ENCODE measurements at regions not wholly inside any gene's neighbourhood (a gene's known extent, or its start where the extent isn't known, plus 50 kb on each side); places are given as distances from the start of the nearest gene placed in this dataset.

DNA sequence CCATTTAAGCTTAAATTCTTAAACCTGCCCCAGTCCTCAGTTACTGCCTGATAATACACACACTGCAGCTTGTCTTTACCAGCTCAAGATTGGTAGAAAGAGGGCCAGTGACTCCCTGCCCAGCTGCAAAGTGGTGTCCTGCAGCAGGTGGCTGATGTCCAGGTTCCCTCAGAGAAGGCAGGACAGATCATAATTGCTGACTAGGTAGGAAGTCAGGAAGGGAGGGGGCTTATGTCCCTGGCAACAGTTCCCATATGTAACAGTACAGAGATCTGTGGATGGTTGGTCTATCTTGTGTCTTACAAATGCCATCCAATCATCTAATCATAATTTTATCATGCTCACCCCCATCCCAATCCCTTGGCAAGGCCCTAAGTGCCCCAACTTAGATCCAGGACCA, 492.1 kb upstream of the PPP2R3A start:
- no peak overlapping the region for H3K4me3 ChIP-seq (ENCODE audit: severe bottlenecking)
- no peak overlapping the region for H3K27ac ChIP-seq (ENCODE audit: poor library complexity, severe bottlenecking)
- H3K27me3 ChIP-seq (ENCODE audit: insufficient read depth, poor library complexity, severe bottlenecking) = no peaks in the 10 kb centered on the region
- H3K4me1 ChIP-seq (ENCODE audit: insufficient read depth, poor library complexity, severe bottlenecking) = no peaks in the 10 kb centered on the region
- no peak for TF ChIP-seq CTCF (IDR thresholded peaks at IDR 0.05; ENCODE audit: poor library complexity, severe bottlenecking)
- H3K36me3 ChIP-seq (ENCODE audit: low read depth) = no peaks in the 10 kb centered on the region
- ATAC-seq (ENCODE audit: low read depth) (no peak), DNase-seq (ENCODE audit: low spot score) (no peak)
- no peaks in the 10 kb centered on the region for H3K9me3 ChIP-seq (ENCODE audit: severe bottlenecking)

DNA sequence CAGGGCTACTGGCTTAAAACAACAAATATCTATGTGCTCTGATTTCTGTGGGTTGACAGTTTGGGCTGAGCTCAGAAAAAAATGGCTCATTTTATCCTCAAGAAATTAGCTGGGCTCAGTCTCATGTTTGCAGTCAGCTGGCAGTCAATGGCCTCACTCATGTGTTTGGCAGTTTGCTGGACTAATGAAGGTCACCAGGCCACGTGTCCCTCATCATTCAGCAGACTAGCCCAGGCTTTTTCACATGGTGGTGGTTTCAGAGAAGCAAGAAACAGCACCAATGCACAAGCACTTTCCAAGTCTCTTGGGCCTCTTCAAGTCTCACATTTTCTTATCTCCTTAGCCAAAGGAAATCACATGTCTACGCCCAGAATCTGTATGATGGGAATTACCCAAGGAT, 478.3 kb upstream of the PPP2R3A start:
- DNase-seq (ENCODE audit: low spot score) = no peak
- H3K4me1 ChIP-seq (ENCODE audit: insufficient read depth, poor library complexity, severe bottlenecking) = no peaks in the 10 kb centered on the region
- no peak overlapping the region for H3K27ac ChIP-seq (ENCODE audit: poor library complexity, severe bottlenecking)
- H3K36me3 ChIP-seq (ENCODE audit: low read depth) = no peaks in the 10 kb centered on the region
- TF ChIP-seq CTCF (IDR thresholded peaks at IDR 0.05; ENCODE audit: poor library complexity, severe bottlenecking) = no peak
- no peak overlapping the region for H3K4me3 ChIP-seq (ENCODE audit: severe bottlenecking)
- no peak for ATAC-seq (ENCODE audit: low read depth)
- H3K27me3 ChIP-seq (ENCODE audit: insufficient read depth, poor library complexity, severe bottlenecking) = no peaks in the 10 kb centered on the region
- no peaks in the 10 kb centered on the region for H3K9me3 ChIP-seq (ENCODE audit: severe bottlenecking)

DNA sequence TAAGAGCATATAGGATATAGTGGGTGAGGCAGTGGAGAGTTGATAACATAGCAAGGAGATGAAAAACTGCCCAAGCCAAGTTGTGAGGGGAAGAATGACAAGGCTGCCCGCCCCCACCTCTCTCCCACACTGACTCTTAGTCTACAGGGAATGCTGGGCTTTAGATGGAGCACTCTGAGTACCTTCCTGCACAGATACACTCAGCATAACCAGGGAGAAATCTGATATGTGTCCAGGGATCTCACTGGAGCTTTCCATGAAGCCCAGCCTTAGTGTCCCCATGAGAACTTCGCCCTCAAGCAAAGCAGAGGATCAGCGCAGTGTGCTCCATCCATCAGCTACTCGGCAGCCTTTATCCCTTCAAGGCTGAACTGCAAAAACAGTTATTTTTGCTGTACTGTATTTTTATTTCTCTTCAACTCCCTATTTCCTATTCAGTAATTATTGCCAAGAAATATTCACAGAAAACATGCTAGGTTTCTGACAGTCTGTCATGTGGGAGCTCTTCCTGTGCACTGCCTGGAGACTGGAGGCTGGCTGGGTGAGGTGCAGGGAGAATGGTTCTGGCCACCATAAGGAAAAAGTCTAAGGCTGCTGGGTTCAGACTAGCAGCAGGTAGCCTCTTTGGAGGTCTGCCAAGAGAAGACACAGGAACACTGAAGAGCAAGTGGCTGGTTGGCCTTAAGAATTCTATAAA, 475.2 kb upstream of the PPP2R3A start:
- Histone ChIP-seq H3K9me3 (ENCODE audit: severe bottlenecking) (no peaks in the 10 kb centered on the region), H3K27me3 (ENCODE audit: insufficient read depth, poor library complexity, severe bottlenecking) (peaks cover 1% of the 10 kb centered on the region), H3K4me3 (ENCODE audit: severe bottlenecking) (no peak overlapping the region), H3K4me1 (ENCODE audit: insufficient read depth, poor library complexity, severe bottlenecking) (no peaks in the 10 kb centered on the region), H3K27ac (ENCODE audit: poor library complexity, severe bottlenecking) (no peak overlapping the region), H3K36me3 (ENCODE audit: low read depth) (no peaks in the 10 kb centered on the region)
- ATAC-seq (ENCODE audit: low read depth) (no peak), DNase-seq (ENCODE audit: low spot score) (no peak)
- TF ChIP-seq CTCF (IDR thresholded peaks at IDR 0.05; ENCODE audit: poor library complexity, severe bottlenecking) = no peak

GRCh38 chr3:135491491-135492205, 473.9 kb upstream of the PPP2R3A start:
- H3K27ac ChIP-seq (ENCODE audit: poor library complexity, severe bottlenecking) = no peak overlapping the region
- H3K27me3 ChIP-seq (ENCODE audit: insufficient read depth, poor library complexity, severe bottlenecking) = peaks cover 2% of the 10 kb centered on the region
- H3K36me3 ChIP-seq (ENCODE audit: low read depth) = no peaks in the 10 kb centered on the region
- no peaks in the 10 kb centered on the region for H3K4me1 ChIP-seq (ENCODE audit: insufficient read depth, poor library complexity, severe bottlenecking)
- no peak for DNase-seq (ENCODE audit: low spot score)
- H3K9me3 ChIP-seq (ENCODE audit: severe bottlenecking) = no peaks in the 10 kb centered on the region
- H3K4me3 ChIP-seq (ENCODE audit: severe bottlenecking) = no peak overlapping the region
- no peak for TF ChIP-seq CTCF (IDR thresholded peaks at IDR 0.05; ENCODE audit: poor library complexity, severe bottlenecking)
- ATAC-seq (ENCODE audit: low read depth) = no peak

GRCh38 chr3:135495891-135496290, 469.6 kb upstream of the PPP2R3A start:
- no peak overlapping the region for H3K27ac ChIP-seq (ENCODE audit: poor library complexity, severe bottlenecking)
- H3K36me3 ChIP-seq (ENCODE audit: low read depth) = no peaks in the 10 kb centered on the region
- H3K9me3 ChIP-seq (ENCODE audit: severe bottlenecking) = no peaks in the 10 kb centered on the region
- H3K4me3 ChIP-seq (ENCODE audit: severe bottlenecking) = no peak overlapping the region
- peaks cover 2% of the 10 kb centered on the region for H3K27me3 ChIP-seq (ENCODE audit: insufficient read depth, poor library complexity, severe bottlenecking)
- DNase-seq (ENCODE audit: low spot score) (no peak), ATAC-seq (ENCODE audit: low read depth) (no peak)
- H3K4me1 ChIP-seq (ENCODE audit: insufficient read depth, poor library complexity, severe bottlenecking) = no peaks in the 10 kb centered on the region
- no peak for TF ChIP-seq CTCF (IDR thresholded peaks at IDR 0.05; ENCODE audit: poor library complexity, severe bottlenecking)

All from RWPE2 (cell line).